AG09309 (cell line): ENCODE measurements at regions not wholly inside any gene's neighbourhood (a gene's known extent, or its start where the extent isn't known, plus 50 kb on each side); places are given as distances from the start of the nearest gene placed in this dataset.

ENCODE experiments used
- DNase-seq: peaks from one replicate; pipeline ENCODE4 v3.0.0-alpha.2; 2010; ENCODE audit warnings: low read depth
- H3K4me3 ChIP-seq: 2 replicates; pipeline ENCODE4 v1.5.1; 2011; ENCODE audit warnings: mild to moderate bottlenecking, low read depth, low read length, moderate library complexity; ENCODE audit not compliant: control insufficient read depth
- TF ChIP-seq, protein P1 (sequence below): IDR thresholded peaks from 2 replicates; pipeline ENCODE4 v1.5.1; 2011; ENCODE audit warnings: mild to moderate bottlenecking, low read depth, low read length, inconsistent platforms; ENCODE audit not compliant: insufficient read depth, control insufficient read depth; ENCODE audit errors: missing control alignments

DNA sequence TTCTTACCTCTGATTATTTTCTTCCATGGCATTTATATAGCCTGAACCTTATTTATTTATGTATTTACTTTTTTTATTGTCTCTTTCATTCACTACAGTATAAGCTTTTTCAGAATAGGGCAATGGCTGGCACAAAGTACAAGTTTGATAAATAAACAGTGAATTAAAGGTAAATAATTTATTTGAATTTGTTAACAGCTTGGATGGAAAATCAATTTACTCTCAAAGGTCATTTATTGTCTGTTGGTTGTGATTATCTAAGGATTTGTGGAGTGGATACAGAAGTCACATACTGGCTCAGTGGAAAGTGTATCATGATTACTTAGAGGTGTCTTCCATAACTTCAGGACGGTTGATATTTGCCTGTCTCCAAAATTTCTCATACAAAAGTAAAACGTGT, 2472.9 kb downstream of the PCDH7 start:
- TF ChIP-seq, protein P1, sequence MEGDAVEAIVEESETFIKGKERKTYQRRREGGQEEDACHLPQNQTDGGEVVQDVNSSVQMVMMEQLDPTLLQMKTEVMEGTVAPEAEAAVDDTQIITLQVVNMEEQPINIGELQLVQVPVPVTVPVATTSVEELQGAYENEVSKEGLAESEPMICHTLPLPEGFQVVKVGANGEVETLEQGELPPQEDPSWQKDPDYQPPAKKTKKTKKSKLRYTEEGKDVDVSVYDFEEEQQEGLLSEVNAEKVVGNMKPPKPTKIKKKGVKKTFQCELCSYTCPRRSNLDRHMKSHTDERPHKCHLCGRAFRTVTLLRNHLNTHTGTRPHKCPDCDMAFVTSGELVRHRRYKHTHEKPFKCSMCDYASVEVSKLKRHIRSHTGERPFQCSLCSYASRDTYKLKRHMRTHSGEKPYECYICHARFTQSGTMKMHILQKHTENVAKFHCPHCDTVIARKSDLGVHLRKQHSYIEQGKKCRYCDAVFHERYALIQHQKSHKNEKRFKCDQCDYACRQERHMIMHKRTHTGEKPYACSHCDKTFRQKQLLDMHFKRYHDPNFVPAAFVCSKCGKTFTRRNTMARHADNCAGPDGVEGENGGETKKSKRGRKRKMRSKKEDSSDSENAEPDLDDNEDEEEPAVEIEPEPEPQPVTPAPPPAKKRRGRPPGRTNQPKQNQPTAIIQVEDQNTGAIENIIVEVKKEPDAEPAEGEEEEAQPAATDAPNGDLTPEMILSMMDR, result no peak
- H3K4me3 ChIP-seq, result no peak overlapping the region
- DNase-seq, result no peak

DNA sequence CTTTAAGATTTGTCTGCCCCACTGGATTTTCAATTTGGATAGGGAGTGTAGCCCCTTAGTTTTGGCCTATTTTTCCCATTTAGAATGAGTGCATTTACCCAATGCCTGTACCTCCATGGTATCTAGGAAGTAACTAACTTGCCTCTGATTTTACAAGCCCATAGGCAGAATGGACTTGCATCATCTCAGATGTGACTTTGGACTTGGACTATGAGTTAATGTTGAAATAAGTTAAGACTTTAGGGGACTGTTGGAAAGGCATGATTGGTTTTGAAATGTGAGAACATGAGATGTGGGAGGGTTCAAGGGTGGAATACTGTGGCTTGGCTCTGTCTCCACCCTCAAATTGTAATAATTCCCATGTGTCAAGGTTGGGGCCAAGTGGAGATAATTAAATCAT, 2480.2 kb downstream of the PCDH7 start:
- DNase-seq, result no peak
- TF ChIP-seq, protein P1, result no peak
- no peak overlapping the region for H3K4me3 ChIP-seq

DNA sequence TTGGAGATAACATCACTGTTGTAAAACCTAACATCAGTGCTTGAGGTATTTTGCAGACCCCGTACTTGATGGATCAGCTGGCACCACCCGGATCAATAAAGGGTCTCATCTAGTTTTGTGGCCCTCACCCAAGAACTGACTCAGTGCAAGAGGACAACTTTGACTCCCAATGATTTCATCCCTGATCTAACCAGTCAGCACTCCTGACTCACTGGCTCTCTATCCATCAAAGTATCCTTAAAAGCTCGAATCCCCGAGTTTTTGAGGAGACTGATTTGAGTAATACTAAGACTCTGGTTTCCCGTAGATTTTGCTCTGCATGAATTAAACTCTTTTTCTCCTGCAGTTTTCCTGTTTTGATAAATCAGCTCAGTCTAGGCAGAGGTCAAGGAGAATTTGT, 2498.1 kb downstream of the PCDH7 start:
- TF ChIP-seq, protein P1, result no peak
- DNase-seq, result no peak
- H3K4me3 ChIP-seq, result no peak overlapping the region

DNA sequence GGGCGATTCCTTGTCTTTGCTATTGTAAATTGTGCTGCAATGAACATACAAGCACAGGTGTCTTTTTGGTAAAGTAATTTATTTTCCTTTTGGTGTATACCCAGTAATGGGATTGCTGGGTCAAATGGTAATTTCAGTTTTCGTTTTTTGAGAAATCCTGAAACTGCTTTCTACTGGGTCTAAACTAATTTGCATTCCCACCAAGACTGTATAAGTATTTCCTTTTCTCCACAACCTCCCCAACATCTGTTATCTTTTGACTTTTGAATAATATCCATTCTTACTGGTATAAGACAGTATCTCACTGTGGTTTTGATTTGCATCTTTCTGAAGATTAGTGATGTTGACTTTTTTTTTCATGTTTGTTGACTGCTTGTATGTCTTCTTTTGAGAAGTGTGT, 2506.0 kb downstream of the PCDH7 start:
- TF ChIP-seq, protein P1, result no peak
- no peak for DNase-seq

DNA sequence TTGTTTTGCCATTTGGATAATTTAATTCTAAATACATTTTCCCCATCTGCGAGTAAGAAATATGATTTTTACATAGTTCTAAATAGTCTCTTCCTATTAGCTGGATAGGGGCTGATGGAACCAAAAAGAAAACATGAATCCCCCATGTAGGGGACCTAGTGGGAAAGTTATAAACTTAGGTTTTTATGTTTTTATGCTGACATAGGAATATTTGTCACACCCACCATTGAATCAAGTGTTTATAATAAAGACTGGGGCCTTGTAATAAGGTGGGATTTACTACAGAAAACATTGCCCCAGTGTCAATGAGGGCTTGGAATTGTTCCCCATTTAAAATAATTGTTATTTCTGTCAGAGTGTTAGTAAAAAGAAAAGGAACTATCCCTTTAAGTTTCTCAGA, 2506.6 kb downstream of the PCDH7 start:
- H3K4me3 ChIP-seq, result no peak overlapping the region
- DNase-seq, result no peak
- TF ChIP-seq, protein P1, result no peak

More for the DNA sequence above, 2506.0 kb downstream of the PCDH7 start:
- no peak overlapping the region for H3K4me3 ChIP-seq

DNA sequence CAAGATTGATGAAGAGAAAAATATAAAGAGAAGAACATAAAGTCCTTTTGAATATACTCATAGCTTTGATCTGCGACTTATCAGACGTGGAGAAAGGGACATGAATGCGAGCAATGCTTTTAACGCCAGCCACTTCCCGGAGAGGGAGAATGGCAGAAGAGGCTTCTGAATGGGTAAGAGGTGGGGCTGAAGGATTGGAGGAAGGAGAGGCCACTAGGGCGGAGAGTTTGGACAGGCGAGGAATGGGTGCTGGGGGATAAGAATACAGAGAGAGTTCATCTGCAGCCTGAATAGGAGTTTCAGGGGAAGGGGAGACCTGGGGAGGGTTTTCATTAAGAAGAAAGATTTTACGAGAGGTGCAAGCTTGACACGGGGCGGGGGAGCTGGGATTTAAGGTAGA, 2534.9 kb downstream of the PCDH7 start:
- TF ChIP-seq, protein P1, result no peak

DNA sequence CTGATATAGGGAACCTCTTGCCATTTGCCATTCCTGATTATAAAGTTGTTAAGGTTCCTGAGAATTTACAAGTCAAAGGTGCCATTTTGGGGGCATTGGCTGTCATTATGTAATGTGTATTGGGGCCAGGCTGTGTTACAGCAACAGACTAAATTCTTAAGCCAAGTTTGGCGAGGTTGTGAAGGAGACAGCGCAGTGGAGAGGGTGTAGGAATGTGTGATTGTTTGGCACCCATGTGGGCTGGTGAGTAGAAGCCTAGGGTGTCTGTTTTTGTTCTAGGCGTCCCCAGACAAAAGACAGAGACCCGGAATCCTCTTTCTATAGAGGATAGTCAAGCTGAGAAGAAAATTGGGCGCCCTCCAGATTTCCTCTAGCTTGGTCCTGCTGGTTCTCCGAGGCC, 2535.3 kb downstream of the PCDH7 start:
- H3K4me3 ChIP-seq, result no peak overlapping the region
- no peak for DNase-seq
- TF ChIP-seq, protein P1, result no peak

More for the DNA sequence above, 2534.9 kb downstream of the PCDH7 start:
- DNase-seq, result no peak
- H3K4me3 ChIP-seq, result no peak overlapping the region
